Left cardiac atrium (tissue), 4 donors: ENCODE measurements at regions not wholly inside any gene's neighbourhood (a gene's known extent, or its start where the extent isn't known, plus 50 kb on each side); places are given as distances from the start of the nearest gene placed in this dataset.

Experiments
- ATAC-seq, 2 donors: fragments of 200-7000 bp; cut with Tn5 transposase; one replicate each; pipeline ENCODE4 v1.9.1; 2020; ENCODE audit warnings: mild to moderate bottlenecking in 2 of 2, moderate library complexity in 2 of 2
- DNase-seq: peaks from one replicate; pipeline ENCODE4 v3.0.0-alpha.2; 2020
- intact Hi-C, 2 donors: fragments of 100-400 bp; cut with DNase I; formaldehyde crosslinking; loops; one replicate each; pipeline versions ENCODE4 v1.14.1 to v1.15.1; 2022 to 2023
- donor health status: DM: no; HTN: yes; CAD: no.
- donor health status: DM: no; HTN: yes; CAD: no; lungs with severe emphysema.
- donor health status: DM: yes; HTN: yes; CAD: no.
- donor health status: Dilated cardiomyopathy.

- intact Hi-C loops = no loop called here
- DNase-seq (no peak), ATAC-seq (no peak)
These were observed 161.5 kb upstream of the SALL1 start for GRCh38 chr16:51312363-51313150.

GRCh38 chr16:51310159-51310558 lies 159.1 kb upstream of the SALL1 start:
- intact Hi-C loops = no loop called here
- ATAC-seq = no peak
- DNase-seq = no peak

GRCh38 chr16:51306886-51307595 lies 156.0 kb upstream of the SALL1 start:
- DNase-seq (no peak), ATAC-seq (no peak)
- intact Hi-C loops = no loop called here

- intact Hi-C loops = no loop called here
These were observed 155.0 kb upstream of the SALL1 start for GRCh38 chr16:51306116-51306515.

GRCh38 chr16:51305337-51305736 lies 154.3 kb upstream of the SALL1 start:
- ATAC-seq = no peak
- intact Hi-C loops = no loop called here

More at GRCh38 chr16:51306116-51306515, 155.0 kb upstream of the SALL1 start:
- DNase-seq (no peak), ATAC-seq (no peak)

GRCh38 chr16:51302042-51302441 lies 151.0 kb upstream of the SALL1 start:
- intact Hi-C loops = no loop called here
- ATAC-seq (no peak), DNase-seq (no peak)

More at GRCh38 chr16:51305337-51305736, 154.3 kb upstream of the SALL1 start:
- no peak for DNase-seq

- no peak for DNase-seq
- intact Hi-C loops = no loop called here
- no peak for ATAC-seq
These were observed 147.7 kb upstream of the SALL1 start for GRCh38 chr16:51298800-51299199.

GRCh38 chr16:51290442-51291285 lies 139.6 kb upstream of the SALL1 start:
- no peak for ATAC-seq
- intact Hi-C loops = no loop called here
- DNase-seq = no peak

GRCh38 chr16:51289336-51289735 lies 138.3 kb upstream of the SALL1 start:
- intact Hi-C loops = no loop called here
- ATAC-seq (no peak), DNase-seq (no peak)

- ATAC-seq (no peak), DNase-seq (no peak)
- intact Hi-C loops = no loop called here
These were observed 136.2 kb upstream of the SALL1 start for GRCh38 chr16:51287121-51287755.

- intact Hi-C loops = no loop called here
- no peak for DNase-seq
- no peak for ATAC-seq
These were observed 135.2 kb upstream of the SALL1 start for GRCh38 chr16:51286272-51286671.

- intact Hi-C loops = no loop called here
- DNase-seq (no peak), ATAC-seq (no peak)
These were observed 125.3 kb upstream of the SALL1 start for GRCh38 chr16:51276336-51276735.

- no peak for ATAC-seq
- intact Hi-C loops = no loop called here
- DNase-seq = no peak
These were observed 121.3 kb upstream of the SALL1 start for GRCh38 chr16:51272420-51272819.

GRCh38 chr16:51271156-51271701 lies 120.2 kb upstream of the SALL1 start:
- intact Hi-C loops = no loop called here

GRCh38 chr16:51268237-51268636 lies 117.2 kb upstream of the SALL1 start:
- ATAC-seq (no peak), DNase-seq (no peak)
- intact Hi-C loops = no loop called here

More at GRCh38 chr16:51271156-51271701, 120.2 kb upstream of the SALL1 start:
- DNase-seq = no peak
- no peak for ATAC-seq

GRCh38 chr16:51267681-51268080 lies 116.6 kb upstream of the SALL1 start:
- ATAC-seq = no peak
- DNase-seq = no peak
- intact Hi-C loops = no loop called here

- no peak for ATAC-seq
- intact Hi-C loops = no loop called here
- DNase-seq = no peak
These were observed 111.4 kb upstream of the SALL1 start for GRCh38 chr16:51262428-51262827.

GRCh38 chr16:51261919-51262318 lies 110.8 kb upstream of the SALL1 start:
- intact Hi-C loops = no loop called here
- no peak for ATAC-seq
- no peak for DNase-seq

- DNase-seq (no peak), ATAC-seq (no peak)
- intact Hi-C loops = no loop called here
These were observed 104.4 kb upstream of the SALL1 start for GRCh38 chr16:51255349-51255972.
